ENCODE measurements at regions not wholly inside any gene's neighbourhood (a gene's known extent, or its start where the extent isn't known, plus 50 kb on each side); places are given as distances from the start of the nearest gene placed in this dataset.
"Not testable (repeated sequence)": the region's sequence is repeated elsewhere in the genome, so short reads cannot be mapped to it uniquely, and the experiment has no call there.

GRCh38 chr4:1544861-1545281 is 138.6 kb upstream of the NKX1-1 start:
- Mint-ChIP-seq H3K4me1 (peaks cover 11% of the 10 kb centered on the region), H3K9me3 (no peaks in the 10 kb centered on the region), H3K4me3 (no peak overlapping the region), H3K27me3 (ENCODE audit: low read depth) (peaks cover 64% of the 10 kb centered on the region), H3K36me3 (ENCODE audit: low read depth) (peaks cover 3% of the 10 kb centered on the region), H3K27ac (no peak overlapping the region)
- TF ChIP-seq CTCF (IDR thresholded peaks at IDR 0.05; ENCODE audit: unreplicated experiment in 3 of 3), result no peak

- not testable (repeated sequence) for H3K36me3 Mint-ChIP-seq (ENCODE audit: low read depth); H3K4me3 Mint-ChIP-seq; H3K27ac Mint-ChIP-seq; H3K9me3 Mint-ChIP-seq
- H3K27me3 Mint-ChIP-seq (ENCODE audit: low read depth), result peaks cover 69% of the 10 kb centered on the region
- peaks cover 13% of the 10 kb centered on the region for H3K4me1 Mint-ChIP-seq
These were observed 138.2 kb upstream of the NKX1-1 start for GRCh38 chr4:1544435-1544834.

GRCh38 chr4:1543976-1544375 is 137.7 kb upstream of the NKX1-1 start:
- TF ChIP-seq CTCF (IDR thresholded peaks at IDR 0.05; ENCODE audit: unreplicated experiment in 3 of 3), result no peak
- H3K36me3 Mint-ChIP-seq (ENCODE audit: low read depth), result peaks cover 3% of the 10 kb centered on the region
- peaks cover 70% of the 10 kb centered on the region for H3K27me3 Mint-ChIP-seq (ENCODE audit: low read depth)
- H3K4me1 Mint-ChIP-seq, result peaks cover 15% of the 10 kb centered on the region
- no peak overlapping the region for H3K27ac Mint-ChIP-seq
- H3K4me3 Mint-ChIP-seq, result no peak overlapping the region
- H3K9me3 Mint-ChIP-seq, result no peaks in the 10 kb centered on the region

- Mint-ChIP-seq H3K36me3 (ENCODE audit: low read depth) (peaks cover 3% of the 10 kb centered on the region), H3K27ac (no peak overlapping the region), H3K9me3 (no peaks in the 10 kb centered on the region), H3K4me3 (no peak overlapping the region), H3K27me3 (ENCODE audit: low read depth) (peaks cover 66% of the 10 kb centered on the region), H3K4me1 (peaks cover 12% of the 10 kb centered on the region)
- TF ChIP-seq CTCF (IDR thresholded peaks at IDR 0.05; ENCODE audit: unreplicated experiment in 3 of 3), result no peak
These were observed 137.3 kb upstream of the NKX1-1 start for GRCh38 chr4:1543561-1543960.

- no peak for TF ChIP-seq CTCF (IDR thresholded peaks at IDR 0.05; ENCODE audit: unreplicated experiment in 3 of 3)
- Mint-ChIP-seq H3K27me3 (ENCODE audit: low read depth) (peaks cover 58% of the 10 kb centered on the region), H3K36me3 (ENCODE audit: low read depth) (peaks cover 3% of the 10 kb centered on the region), H3K9me3 (no peaks in the 10 kb centered on the region), H3K4me1 (peaks cover 10% of the 10 kb centered on the region), H3K27ac (no peak overlapping the region), H3K4me3 (no peak overlapping the region)
These were observed 136.5 kb upstream of the NKX1-1 start for GRCh38 chr4:1542516-1543320.

GRCh38 chr4:1542226-1542490 is 135.9 kb upstream of the NKX1-1 start:
- Mint-ChIP-seq H3K4me1 (peaks cover 5% of the 10 kb centered on the region), H3K9me3 (no peaks in the 10 kb centered on the region), H3K27ac (no peak overlapping the region), H3K4me3 (no peak overlapping the region), H3K27me3 (ENCODE audit: low read depth) (peaks cover 58% of the 10 kb centered on the region), H3K36me3 (ENCODE audit: low read depth) (peaks cover 3% of the 10 kb centered on the region)
- TF ChIP-seq CTCF (IDR thresholded peaks at IDR 0.05; ENCODE audit: unreplicated experiment in 3 of 3), result no peak

Measured in nephron (organoid).